HCT116 (cell line): ENCODE measurements at regions not wholly inside any gene's neighbourhood (a gene's known extent, or its start where the extent isn't known, plus 50 kb on each side); places are given as distances from the start of the nearest gene placed in this dataset.
"Not testable (repeated sequence)": the region's sequence is repeated elsewhere in the genome, so short reads cannot be mapped to it uniquely, and the experiment has no call there.

Experiments used
- ATAC-seq: fragments of 200-7000 bp; cut with Tn5 transposase; 2 replicates; pipeline ENCODE4 v1.9.1; 2020; ENCODE audit warnings: mild to moderate bottlenecking, moderate library complexity
- BruUV-seq: library from RNA; stranded (reverse); fragments of 400-500 nt; replicated peaks from 2 replicates; lab custom pipeline; 2021; lab: Mats Ljungman, UMichigan
- CTCF ChIA-PET: fragments of 300-600 bp; sonication (Branson Sonifier 250); formaldehyde crosslinking; loops from one replicate; lab custom pipeline; 2021; ENCODE audit warnings: antibody characterized with exemption; lab: Charles Lee
- POLR2A ChIA-PET: fragments of 300-600, 350-600 bp; sonication (Branson Sonifier 250); formaldehyde crosslinking; loops from one replicate; lab custom pipeline; 2021; ENCODE audit warnings: antibody characterized with exemption; lab: Charles Lee
- RAD21 ChIA-PET, 2 experiments: fragments of 300-600 bp; sonication (Branson Sonifier 250); formaldehyde crosslinking; loops; one replicate each; lab custom pipeline; 2023; ENCODE audit warnings: low total read pairs in 2 of 2; ENCODE audit not compliant: uncharacterized antibody in 2 of 2, unreplicated experiment in 2 of 2, low non-redundant PET in 1 of 2; lab: Charles Lee
- DNase-seq: peaks from one replicate; pipeline ENCODE4 v3.0.0-alpha.2; 2010; ENCODE audit warnings: low read depth, low spot score
- H2AFZ ChIP-seq: fragments of 200-600 bp; shearing (Covaris generic), sonication (generic); 2 replicates; pipeline ENCODE4 v1.6.1; 2017; ENCODE audit warnings: low read depth, mixed run types, mixed read lengths, antibody characterized with exemption, low read length; ENCODE audit not compliant: poor library complexity, severe bottlenecking
- H3K27ac ChIP-seq: 2 replicates; pipeline ENCODE4 v1.5.1; 2012; ENCODE audit warnings: low read depth, low read length
- H3K27me3 ChIP-seq: fragments of 200-600 bp; sonication (generic); 2 replicates; pipeline ENCODE4 v1.6.1; 2016; ENCODE audit warnings: mixed run types, low read length, mixed read lengths; ENCODE audit not compliant: insufficient read depth
- H3K36me3 ChIP-seq, 2 experiments: fragments of 200-500 bp in 1 of 2; fragments of 200-600 bp in 1 of 2; sonication (Bioruptor generic) in 1 of 2; sonication (generic) in 1 of 2; 2 replicates each; pipeline versions ENCODE4 v1.5.1 to v1.6.1; 2014 to 2016; ENCODE audit warnings: low read length in 2 of 2, inconsistent platforms in 1 of 2, mixed read lengths in 1 of 2, mixed run types in 1 of 2; ENCODE audit not compliant: insufficient read depth in 2 of 2, control insufficient read depth in 1 of 2
- H3K4me1 ChIP-seq, 2 experiments: fragments of 200-600 bp in 1 of 2; sonication (generic) in 1 of 2; 2 replicates each; pipeline versions ENCODE4 v1.5.1 to v1.6.1; 2012 to 2017; ENCODE audit warnings: low read length in 2 of 2, inconsistent platforms in 1 of 2, mild to moderate bottlenecking in 1 of 2, mixed read lengths in 1 of 2, mixed run types in 1 of 2, moderate library complexity in 1 of 2; ENCODE audit not compliant: insufficient read depth in 2 of 2, control insufficient read depth in 1 of 2
- H3K4me2 ChIP-seq: fragments of 200-600 bp; sonication (generic); 2 replicates; pipeline ENCODE4 v1.6.1; 2017; ENCODE audit warnings: mixed run types, low read length, mixed read lengths
- H3K4me3 ChIP-seq, 2 experiments: fragments of 200-600 bp in 1 of 2; sonication (generic) in 1 of 2; replicated peaks in 1 of 2; 2 replicates each; pipeline ENCODE4 v1.5.1; 2011 to 2016; ENCODE audit warnings: low read length in 2 of 2, control low read depth in 1 of 2, low read depth in 1 of 2, mild to moderate bottlenecking in 1 of 2, mixed read lengths in 1 of 2, mixed run types in 1 of 2
- H3K79me2 ChIP-seq: fragments of 200-600 bp; sonication (generic); 2 replicates; pipeline ENCODE4 v1.6.1; 2017; ENCODE audit warnings: mild to moderate bottlenecking, mixed run types, low read length, moderate library complexity, mixed read lengths; ENCODE audit not compliant: insufficient read depth
- H3K9ac ChIP-seq: fragments of 200-600 bp; sonication (generic); 2 replicates; pipeline ENCODE4 v1.6.1; 2016; ENCODE audit warnings: low read length, mixed read lengths
- H3K9me2 ChIP-seq: fragments of 200-600 bp; sonication (generic), shearing (Covaris generic); 2 replicates; pipeline ENCODE4 v1.6.1; 2017; ENCODE audit warnings: mixed run types, mild to moderate bottlenecking, moderate library complexity; ENCODE audit not compliant: insufficient read depth
- H3K9me3 ChIP-seq, 2 experiments: fragments of 200-500 bp in 1 of 2; fragments of 200-600 bp in 1 of 2; sonication (Bioruptor generic) in 1 of 2; sonication (generic) in 1 of 2; 2 replicates each; pipeline ENCODE4 v1.6.1; 2014 to 2017; ENCODE audit warnings: low read length in 2 of 2, mixed read lengths in 2 of 2, inconsistent platforms in 1 of 2, low read depth in 1 of 2, mild to moderate bottlenecking in 1 of 2, mixed run types in 1 of 2, moderate library complexity in 1 of 2; ENCODE audit not compliant: control insufficient read depth in 1 of 2, insufficient read depth in 1 of 2
- H4K20me1 ChIP-seq: fragments of 200-600 bp; sonication (generic), shearing (Covaris generic); 2 replicates; pipeline ENCODE4 v1.6.1; 2017; ENCODE audit warnings: mixed run types, mild to moderate bottlenecking, moderate library complexity; ENCODE audit not compliant: insufficient read depth
- CBX3 ChIP-seq: IDR thresholded peaks from 2 replicates; pipeline ENCODE4 v1.6.1; 2012; ENCODE audit warnings: low read depth
- CEBPB ChIP-seq: IDR thresholded peaks from 2 replicates; pipeline ENCODE4 v1.6.1; 2012; ENCODE audit warnings: low read depth
- EGR1 ChIP-seq: IDR thresholded peaks from 2 replicates; pipeline ENCODE4 v1.6.1; 2012; ENCODE audit warnings: low read depth
- SP1 ChIP-seq: IDR thresholded peaks from 2 replicates; pipeline ENCODE4 v1.6.1; 2012; ENCODE audit warnings: low read depth
- intact Hi-C: fragments of 100-400 bp; cut with micrococcal nuclease; formaldehyde crosslinking; loops from 2 replicates; pipeline ENCODE4 v1.10.0; 2022
- TF ChIP-seq, protein P1 (sequence below): IDR thresholded peaks from 2 replicates; pipeline ENCODE4 v1.6.1; 2011; ENCODE audit warnings: mild to moderate bottlenecking, low read length, moderate library complexity; ENCODE audit not compliant: insufficient replicate concordance; ENCODE audit errors: extremely low read depth
- TF ChIP-seq, protein P2 (sequence below): IDR thresholded peaks from 2 replicates; pipeline ENCODE4 v1.6.1; 2012
- TF ChIP-seq, protein P3 (sequence below), 3 experiments: fragments of 200-600 bp in 1 of 3; sonication (generic) in 1 of 3; IDR thresholded peaks in 2 of 3; conservative IDR thresholded peaks in 1 of 3; 2 replicates each; pipeline ENCODE4 v1.5.1; 2012 to 2017; ENCODE audit warnings: low read depth in 2 of 3, low read length in 2 of 3, antibody characterized with exemption in 1 of 3, borderline replicate concordance in 1 of 3, control low read depth in 1 of 3, mild to moderate bottlenecking in 1 of 3, mixed read lengths in 1 of 3, mixed run types in 1 of 3, moderate library complexity in 1 of 3; ENCODE audit not compliant: insufficient read depth in 1 of 3

DNA sequence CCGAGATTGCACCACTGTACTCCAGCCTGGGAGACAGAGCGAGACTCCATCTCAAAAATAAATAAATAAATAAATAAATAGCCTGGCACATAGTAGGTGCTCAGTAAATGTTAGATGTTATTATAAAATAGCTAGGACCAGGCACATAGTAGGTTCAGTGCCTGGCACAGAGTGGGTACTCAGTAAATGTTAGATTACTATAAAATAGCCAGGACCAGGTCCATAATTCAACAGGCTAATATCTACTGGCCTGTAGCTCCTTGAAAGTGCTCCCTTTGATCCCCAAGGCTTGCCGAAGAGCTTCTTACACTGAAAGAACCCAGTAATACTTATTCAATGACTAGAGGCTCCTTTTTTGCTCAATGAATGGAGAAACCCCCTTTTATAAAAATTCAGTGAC, 215.1 kb upstream of the ZNF217 start:
- Histone ChIP-seq H3K27ac (no peak overlapping the region), H2AFZ (no peak overlapping the region), H3K27me3 (no peaks in the 10 kb centered on the region), H3K9me3 (no peaks in the 10 kb centered on the region), H3K4me3 (no peak overlapping the region), H3K79me2 (no peaks in the 10 kb centered on the region), H4K20me1 (no peaks in the 10 kb centered on the region), H3K4me2 (no peak overlapping the region), H3K9me2 (no peaks in the 10 kb centered on the region), H3K9ac (no peak overlapping the region), H3K36me3 (no peaks in the 10 kb centered on the region), H3K4me1 (peaks cover 12 to 25% of the 10 kb centered on the region in 2 experiments)
- DNase-seq: no peak
- ChIA-PET POLR2A (no interaction called here), CTCF (no interaction called here), RAD21 (no interaction called here)
- no peak for ATAC-seq
- no TSS peak for BruUV-seq
- TF ChIP-seq CEBPB: no peak
- TF ChIP-seq, protein P1, sequence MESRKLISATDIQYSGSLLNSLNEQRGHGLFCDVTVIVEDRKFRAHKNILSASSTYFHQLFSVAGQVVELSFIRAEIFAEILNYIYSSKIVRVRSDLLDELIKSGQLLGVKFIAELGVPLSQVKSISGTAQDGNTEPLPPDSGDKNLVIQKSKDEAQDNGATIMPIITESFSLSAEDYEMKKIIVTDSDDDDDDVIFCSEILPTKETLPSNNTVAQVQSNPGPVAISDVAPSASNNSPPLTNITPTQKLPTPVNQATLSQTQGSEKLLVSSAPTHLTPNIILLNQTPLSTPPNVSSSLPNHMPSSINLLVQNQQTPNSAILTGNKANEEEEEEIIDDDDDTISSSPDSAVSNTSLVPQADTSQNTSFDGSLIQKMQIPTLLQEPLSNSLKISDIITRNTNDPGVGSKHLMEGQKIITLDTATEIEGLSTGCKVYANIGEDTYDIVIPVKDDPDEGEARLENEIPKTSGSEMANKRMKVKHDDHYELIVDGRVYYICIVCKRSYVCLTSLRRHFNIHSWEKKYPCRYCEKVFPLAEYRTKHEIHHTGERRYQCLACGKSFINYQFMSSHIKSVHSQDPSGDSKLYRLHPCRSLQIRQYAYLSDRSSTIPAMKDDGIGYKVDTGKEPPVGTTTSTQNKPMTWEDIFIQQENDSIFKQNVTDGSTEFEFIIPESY: no peak
- TF ChIP-seq, protein P2, sequence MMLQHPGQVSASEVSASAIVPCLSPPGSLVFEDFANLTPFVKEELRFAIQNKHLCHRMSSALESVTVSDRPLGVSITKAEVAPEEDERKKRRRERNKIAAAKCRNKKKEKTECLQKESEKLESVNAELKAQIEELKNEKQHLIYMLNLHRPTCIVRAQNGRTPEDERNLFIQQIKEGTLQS: no peak
- TF ChIP-seq SP1: no peak
- TF ChIP-seq CBX3: no peak
- TF ChIP-seq, protein P3, sequence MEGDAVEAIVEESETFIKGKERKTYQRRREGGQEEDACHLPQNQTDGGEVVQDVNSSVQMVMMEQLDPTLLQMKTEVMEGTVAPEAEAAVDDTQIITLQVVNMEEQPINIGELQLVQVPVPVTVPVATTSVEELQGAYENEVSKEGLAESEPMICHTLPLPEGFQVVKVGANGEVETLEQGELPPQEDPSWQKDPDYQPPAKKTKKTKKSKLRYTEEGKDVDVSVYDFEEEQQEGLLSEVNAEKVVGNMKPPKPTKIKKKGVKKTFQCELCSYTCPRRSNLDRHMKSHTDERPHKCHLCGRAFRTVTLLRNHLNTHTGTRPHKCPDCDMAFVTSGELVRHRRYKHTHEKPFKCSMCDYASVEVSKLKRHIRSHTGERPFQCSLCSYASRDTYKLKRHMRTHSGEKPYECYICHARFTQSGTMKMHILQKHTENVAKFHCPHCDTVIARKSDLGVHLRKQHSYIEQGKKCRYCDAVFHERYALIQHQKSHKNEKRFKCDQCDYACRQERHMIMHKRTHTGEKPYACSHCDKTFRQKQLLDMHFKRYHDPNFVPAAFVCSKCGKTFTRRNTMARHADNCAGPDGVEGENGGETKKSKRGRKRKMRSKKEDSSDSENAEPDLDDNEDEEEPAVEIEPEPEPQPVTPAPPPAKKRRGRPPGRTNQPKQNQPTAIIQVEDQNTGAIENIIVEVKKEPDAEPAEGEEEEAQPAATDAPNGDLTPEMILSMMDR (IDR thresholded peaks at IDR 0.05 in 2 of 3, conservative IDR thresholded peaks at IDR 0.05 in 1 of 3; ENCODE audit: borderline replicate concordance in 1 of 3, insufficient read depth in 1 of 3, low read depth in 2 of 3, low read length in 2 of 3): no peak
- no peak for TF ChIP-seq EGR1
- intact Hi-C loops: no loop called here

DNA sequence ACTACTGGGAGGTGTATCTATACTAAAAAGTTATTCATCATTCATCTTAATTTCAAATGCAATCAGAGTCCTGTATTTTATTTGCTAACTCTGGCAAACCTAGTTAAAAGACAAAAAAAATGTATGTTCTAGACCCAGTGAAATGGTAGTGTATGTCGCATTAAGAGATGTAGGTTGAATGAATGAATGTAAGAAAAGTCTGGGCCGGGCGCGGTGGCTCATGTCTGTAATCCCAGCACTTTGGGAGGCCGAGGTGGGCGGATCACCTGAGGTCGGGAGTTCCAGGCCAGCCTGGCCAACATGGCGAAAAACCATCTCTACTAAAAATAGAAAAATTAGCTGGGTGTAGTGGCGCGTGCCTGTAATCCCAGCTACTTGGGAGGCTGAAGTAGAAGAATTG, 214.7 kb upstream of the ZNF217 start:
- H3K27me3 ChIP-seq, H3K36me3 ChIP-seq, CTCF ChIA-PET, H3K9me2 ChIP-seq, H3K27ac ChIP-seq, DNase-seq, H3K9ac ChIP-seq, BruUV-seq, H3K79me2 ChIP-seq, H4K20me1 ChIP-seq, H3K4me3 ChIP-seq, H2AFZ ChIP-seq, intact Hi-C loops, RAD21 ChIA-PET, H3K4me2 ChIP-seq, H3K9me3 ChIP-seq, POLR2A ChIA-PET, ATAC-seq: not testable (repeated sequence)
- H3K4me1 ChIP-seq: peaks cover 12 to 25% of the 10 kb centered on the region in 2 experiments
